HG03039 (cell line): ENCODE measurements at regions not wholly inside any gene's neighbourhood (a gene's known extent, or its start where the extent isn't known, plus 50 kb on each side); places are given as distances from the start of the nearest gene placed in this dataset.

Experiments
- ATAC-seq: cut with Tn5 transposase; IDR thresholded peaks from one replicate; pipeline ENCODE4 v1.9.1; 2021; ENCODE audit warnings: mild to moderate bottlenecking, moderate library complexity; ENCODE audit not compliant: unreplicated experiment

DNA sequence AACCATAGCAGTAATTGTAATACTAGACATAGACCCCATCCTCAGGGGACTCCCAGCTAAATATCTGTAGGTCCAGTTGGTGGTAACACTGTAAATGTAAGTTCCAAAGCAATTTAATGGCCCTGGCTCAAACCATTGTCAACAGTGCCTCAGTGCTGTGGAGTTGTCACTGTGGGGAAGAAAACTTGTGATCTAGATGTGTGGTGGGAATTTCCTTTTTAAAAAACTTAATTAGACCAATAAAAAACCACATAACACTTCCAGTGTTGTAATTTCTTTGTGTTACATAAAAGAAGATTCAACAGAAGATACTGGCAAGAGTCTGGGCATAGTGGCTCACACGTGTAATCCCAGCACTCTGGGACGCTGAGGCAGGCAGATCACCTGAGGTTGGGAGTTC lies 138.6 kb upstream of the UMPS start:
- ATAC-seq, result no peak

DNA sequence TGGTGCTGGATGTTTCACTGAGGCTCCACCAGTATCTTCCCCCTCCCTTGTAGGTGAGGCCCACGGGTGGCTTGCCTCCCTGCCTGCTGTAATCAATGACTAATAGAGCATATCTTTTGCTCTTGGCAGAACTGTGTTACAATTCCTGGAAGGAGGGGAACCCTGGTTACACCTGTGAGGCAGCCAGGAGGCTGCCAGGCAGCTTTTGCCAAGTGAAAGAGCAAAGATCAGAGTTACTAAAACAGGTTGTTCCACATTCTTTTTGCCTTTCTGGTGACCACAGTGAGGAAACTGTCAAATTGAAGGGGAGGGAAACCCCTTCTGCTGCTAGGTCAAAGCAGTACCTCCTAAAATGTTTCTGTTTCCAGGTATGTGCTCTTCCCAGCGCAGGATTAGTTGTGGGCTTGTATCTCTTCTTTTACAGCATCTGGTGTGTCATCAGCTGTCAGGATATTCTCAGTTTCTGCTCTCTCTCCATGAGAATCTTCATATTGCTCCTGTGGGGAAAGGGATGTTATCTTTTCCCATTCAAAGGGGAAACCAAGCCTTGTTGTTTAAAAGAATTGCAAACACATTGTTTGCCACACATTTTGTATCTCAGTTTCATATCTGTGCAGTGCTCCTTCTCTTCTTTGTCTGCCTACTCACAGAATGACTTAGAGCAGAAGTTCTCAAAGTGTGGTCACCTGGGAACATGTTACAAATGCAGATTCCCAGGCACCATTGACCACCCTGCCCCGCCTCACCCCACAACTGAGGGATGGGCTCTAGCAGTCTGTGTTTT lies 137.4 kb upstream of the UMPS start:
- ATAC-seq, result peak; percentile 67

DNA sequence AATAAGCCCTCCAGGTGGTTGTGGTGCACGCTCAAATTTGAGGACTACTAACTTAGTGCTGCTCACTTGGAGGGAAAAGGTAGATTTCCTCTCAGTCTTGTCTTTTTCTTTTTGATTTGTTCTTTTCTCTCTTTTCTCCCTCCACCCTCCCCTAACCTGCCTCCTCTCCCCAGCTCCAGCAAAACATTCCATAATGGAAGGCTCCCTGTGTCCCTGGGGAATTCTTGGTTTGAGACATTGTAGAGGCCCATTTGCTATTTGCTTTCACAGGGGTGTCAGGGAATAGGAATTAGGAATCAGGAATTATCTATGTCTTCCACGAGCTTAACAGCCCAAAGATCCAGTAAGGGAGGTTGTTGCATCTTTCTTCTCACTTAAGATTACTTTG lies 136.8 kb upstream of the UMPS start:
- ATAC-seq, result no peak

DNA sequence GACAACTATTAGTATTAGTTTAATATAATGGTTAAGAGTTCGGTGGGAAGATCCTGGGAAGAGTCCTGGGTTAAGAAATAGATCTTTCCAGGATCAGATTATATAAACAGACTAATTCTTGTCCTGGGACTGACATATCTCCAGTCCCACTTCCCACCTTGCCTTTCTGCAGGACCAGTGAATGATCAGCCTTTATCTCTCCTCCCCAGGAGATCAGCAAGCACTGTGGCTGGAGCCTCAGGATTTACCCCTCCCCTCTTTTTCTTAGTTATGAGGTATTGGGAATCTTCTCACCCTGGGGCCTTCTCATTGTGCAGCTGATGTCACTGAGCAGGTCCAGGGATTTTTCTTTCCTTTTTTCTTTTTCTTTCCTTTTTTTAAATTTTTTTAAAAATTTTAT lies 135.7 kb upstream of the UMPS start:
- no peak for ATAC-seq

DNA sequence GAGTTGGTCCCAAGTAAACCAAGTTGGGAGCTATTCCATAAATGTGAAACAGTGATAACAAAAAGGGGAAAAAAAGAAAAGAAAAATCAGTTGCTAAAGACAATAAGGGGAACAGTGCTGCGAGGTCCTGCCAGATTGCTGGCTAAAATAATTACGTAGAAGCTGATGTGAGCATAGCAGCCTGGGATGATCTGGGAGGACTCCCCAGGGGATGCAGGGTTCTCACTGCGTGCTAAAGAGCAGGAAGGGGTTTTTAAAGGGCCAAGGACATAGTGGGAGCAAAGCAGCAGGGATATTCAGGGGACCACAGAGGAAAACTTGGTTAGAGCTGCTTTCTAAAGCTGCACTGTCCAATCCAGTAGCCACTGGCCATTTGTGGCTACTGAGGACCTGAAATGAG lies 133.0 kb upstream of the UMPS start:
- no peak for ATAC-seq

DNA sequence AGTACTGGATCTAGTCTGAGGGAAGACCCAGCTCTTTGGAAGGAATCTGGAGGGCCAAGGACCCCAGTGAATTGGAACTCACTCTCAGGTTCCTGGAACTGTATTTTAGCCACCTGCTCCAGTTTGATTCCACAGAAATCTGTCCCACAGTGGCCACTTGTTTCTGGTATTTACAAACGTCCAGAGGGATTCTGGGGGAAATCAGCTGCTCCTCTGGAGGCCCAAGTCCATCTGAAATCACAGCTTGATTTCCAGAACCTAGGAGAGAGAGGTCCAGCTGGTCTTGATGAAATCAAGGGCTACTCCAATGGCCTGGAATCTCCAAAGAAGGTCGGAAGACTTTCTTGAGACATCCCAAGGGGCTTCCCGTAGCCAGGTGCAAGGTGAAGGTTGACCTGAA lies 132.3 kb upstream of the UMPS start:
- no peak for ATAC-seq

DNA sequence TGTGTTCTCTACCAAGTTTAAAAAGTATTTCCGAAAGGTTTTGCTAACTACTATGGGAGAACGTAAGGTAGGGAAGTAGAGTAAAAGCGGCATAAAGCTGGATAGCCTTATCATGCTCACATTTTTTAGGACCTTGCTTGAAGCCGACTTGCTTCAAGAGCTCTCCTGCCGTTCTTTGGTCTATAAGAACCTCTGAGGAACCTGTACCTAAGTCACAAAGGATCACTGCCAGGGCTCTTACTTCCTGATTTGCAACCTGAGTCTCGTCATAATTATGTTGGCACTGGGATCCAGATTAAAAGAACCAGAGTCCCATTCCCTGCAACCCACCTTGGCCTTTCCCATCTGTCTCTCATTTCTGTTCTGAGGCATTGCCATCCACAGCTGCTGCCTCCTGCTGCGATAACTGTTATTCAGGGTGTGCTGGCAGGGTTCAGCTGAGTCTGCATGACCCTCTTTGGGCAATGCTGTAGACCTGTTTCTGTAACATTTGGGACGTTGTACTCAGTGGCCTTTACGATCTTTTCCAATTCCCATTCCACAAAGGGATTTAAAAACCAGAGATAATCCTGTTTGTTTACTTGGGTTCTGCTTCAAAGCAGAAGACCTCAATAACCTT lies 131.0 kb upstream of the UMPS start:
- ATAC-seq, result no peak

DNA sequence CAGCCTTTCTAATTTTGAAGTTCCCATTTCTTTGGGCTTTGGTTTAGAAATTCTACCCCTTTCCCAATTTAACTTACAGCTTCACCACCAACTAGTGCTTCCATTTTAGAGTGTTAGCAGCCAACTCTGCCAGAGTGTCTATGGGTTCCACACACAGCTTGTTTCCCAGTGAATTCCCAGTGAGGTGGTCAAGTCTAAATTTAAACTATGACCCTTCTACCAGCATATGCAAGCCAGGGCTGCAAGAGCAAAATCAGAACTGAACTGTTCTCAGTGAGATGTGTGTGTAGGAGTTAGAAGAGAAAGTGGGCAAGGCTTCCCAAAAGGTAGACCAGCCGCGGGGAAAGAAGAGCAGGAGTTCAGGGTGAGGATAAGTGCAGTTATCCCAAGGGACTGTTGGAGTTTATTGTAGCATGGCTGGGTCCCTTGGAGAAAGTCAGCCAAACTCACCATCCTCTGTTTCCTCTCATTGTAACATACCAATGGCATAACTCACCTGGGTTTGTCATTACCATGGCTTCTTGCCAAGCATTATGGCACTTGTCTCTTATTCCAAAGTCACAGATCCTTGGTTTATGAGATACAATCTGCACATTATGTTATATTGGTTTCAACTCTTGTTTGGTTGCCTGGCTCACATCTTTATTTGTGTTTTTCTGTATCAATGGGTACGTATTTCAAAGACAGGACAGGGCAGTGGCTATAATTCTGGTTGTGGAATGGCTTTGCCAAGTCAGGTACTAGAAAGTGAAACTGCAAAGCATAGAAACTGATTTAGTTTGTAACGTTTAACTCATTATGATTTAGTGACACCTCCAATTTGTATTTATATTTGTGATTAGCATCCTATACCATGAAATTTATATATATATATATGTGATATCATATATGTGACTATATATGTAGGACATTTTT lies 130.2 kb upstream of the UMPS start:
- ATAC-seq, result no peak

DNA sequence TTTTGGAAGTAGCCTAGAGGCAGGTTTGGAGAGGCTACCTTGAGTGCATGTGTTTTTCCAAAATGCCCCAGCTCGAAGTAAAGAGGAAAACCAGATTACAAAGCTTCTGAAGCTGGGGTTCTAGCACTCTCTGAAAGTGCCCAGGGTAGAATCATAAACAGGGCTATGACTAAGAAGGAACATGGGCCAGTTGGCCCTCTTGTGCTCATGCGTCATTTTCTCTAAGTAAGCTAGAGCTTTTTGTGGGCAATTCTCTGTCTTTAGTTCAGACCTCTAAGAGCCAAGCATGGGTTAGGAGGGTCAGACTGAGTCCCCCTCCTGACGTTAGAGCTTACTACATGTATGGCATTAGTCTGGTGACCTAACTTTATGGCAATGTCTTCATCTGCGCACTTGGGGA lies 129.5 kb upstream of the UMPS start:
- ATAC-seq, result no peak

DNA sequence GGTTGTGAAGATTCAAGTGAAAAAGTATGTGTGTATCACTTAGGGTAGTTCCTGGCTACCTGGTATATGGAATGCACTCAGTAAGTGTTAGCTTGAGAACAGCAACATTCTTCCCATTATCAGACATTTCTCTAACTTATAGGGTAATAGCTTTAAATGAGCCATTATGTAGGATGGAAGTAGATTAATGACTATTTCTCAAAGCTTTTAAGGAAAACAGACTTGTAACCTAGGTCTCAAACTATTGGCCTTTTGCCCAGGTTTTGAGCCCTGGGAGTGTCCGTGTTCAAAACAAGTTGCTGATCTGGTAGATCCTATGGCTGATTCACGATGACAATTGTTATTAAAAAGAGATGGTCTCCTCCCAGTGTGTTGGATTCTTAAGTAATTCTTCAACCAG lies 129.1 kb upstream of the UMPS start:
- ATAC-seq, result no peak

DNA sequence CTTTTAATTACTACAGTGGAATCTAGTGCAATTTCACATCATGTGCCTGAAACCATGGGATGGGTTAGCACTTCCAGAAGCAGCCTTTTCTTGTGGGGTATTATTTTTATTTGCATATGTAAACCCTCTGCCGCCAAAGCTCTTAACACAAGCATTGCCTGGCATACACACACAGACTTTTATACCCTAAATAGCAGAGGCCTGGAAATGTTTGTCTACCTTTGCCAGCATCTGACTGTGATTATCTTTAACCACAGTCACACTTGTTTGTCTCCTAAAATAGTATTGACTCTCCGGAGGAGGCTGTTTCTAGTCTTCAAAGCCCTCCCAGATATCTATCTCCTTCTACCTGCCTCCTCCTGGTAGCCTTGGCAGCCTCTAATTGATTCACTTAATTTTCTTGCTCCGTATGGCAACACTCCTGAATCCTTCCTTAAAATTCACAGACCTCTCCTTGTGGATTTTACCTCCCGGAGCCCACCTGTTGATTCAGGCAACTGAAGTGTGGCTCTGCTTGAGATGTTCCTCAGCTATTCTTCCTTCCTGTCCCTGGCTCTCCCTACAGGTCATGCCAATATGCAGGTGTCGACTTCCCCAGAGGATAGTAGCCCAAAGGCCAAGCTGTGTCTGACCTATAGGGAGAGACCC lies 127.1 kb upstream of the UMPS start:
- no peak for ATAC-seq

DNA sequence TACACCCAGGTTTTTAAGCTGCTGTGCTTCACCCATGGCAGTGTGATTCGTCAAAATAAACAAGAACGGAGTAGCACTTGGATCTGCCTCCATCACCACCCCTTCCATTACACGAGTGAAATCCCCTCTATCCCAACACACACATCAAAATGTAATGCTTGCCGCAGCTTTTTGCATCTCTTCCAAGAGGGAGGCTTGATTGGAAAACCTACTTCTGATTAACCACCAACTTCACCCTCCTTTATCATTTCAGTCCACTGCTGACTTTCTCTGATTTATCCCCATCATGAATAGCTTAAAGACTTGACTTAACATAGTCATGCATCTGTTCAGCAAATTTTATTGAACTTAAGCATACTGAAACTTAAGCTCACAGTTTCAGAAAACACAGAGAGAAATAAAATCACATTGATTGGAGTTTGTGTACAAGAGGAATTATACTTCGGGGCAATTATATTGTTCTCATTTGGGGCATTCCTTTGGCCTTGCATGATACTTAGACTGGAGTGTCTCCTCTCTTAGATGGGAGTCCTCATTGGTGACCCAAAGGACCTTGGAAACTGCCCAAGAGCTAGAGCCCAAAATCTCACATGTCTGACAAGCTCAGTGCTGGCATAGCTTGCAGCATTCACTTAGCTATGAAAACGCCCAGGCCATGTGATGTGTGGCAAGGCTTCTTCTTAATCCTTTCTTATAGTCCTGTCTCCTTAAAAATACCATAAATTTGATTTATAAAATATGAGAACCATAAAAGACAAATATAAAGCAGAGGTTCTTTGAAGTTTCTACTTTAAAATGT lies 124.3 kb upstream of the UMPS start:
- no peak for ATAC-seq

DNA sequence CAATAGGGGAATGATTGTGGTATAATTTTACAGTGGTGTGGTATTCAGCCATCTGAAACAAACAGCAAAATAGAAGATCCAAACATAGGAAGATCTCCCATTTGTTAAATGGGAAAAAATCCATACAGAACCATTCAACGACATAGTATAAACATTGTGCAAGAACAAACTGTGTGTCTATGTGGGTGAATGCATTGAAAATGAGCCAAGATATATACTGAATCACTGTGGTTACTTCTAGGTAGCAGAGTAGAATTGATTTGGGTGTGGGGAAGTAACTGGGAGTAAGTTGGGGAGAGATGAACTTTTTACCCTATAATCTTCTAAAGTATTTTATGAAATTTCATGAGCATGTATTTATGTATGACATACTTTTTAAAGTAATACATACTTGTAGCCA lies 123.1 kb upstream of the UMPS start:
- no peak for ATAC-seq

DNA sequence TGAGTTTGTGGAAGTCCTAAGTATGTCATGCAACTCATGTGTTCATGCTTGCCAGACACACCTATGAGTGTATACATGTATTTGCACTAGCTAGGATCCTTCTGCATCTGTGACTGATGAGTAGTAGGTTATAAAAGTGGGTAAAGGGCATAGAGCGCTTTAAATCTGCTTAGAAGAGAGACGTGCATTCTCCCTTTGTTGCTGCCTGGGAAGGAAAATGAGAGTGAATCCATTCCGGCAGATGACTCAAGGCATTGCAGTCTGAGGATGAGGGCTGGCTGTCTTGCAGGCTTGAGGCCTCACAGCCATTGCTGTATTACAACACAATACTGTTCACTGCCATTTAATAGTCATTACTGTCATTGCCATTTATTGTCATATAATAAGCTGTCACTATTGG lies 120.8 kb upstream of the UMPS start:
- no peak for ATAC-seq

DNA sequence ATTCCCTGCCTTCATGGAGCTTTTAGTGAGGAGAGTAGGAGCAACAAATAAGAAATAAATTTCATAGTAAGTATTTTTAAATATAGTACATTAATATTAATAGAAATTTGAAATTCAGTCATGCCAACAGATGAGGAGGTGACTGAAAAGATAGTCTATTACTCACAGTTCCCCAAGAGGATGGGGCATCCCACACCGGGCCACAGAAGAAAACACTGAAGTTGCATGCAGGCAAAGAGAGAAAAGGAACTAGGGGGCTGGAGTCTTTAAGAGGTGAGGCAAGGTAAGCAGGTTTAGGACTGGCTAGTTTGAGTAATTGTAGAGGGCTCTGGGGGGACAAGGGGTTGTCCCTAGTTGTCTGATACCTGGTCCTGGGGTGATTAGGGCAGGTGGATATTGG lies 120.1 kb upstream of the UMPS start:
- no peak for ATAC-seq

DNA sequence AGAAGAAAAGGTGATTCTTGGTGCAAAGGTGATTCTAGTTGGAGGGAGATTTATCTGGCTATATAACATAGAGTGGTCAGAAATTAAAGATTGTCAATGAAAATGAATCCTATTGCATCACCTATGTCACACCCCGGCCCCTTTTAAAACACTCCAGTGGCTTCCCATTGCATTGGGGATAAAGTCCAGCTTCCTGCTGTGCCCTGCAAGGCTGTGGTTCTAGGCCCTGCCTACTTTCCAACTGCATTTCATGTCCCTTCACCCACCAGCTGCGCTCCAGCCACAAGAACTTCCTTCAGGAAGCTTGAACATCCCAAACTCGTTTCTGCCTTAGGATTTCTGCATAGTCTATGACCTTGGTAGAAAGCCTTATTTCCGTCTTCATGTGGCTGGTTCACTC lies 118.7 kb upstream of the UMPS start:
- no peak for ATAC-seq

DNA sequence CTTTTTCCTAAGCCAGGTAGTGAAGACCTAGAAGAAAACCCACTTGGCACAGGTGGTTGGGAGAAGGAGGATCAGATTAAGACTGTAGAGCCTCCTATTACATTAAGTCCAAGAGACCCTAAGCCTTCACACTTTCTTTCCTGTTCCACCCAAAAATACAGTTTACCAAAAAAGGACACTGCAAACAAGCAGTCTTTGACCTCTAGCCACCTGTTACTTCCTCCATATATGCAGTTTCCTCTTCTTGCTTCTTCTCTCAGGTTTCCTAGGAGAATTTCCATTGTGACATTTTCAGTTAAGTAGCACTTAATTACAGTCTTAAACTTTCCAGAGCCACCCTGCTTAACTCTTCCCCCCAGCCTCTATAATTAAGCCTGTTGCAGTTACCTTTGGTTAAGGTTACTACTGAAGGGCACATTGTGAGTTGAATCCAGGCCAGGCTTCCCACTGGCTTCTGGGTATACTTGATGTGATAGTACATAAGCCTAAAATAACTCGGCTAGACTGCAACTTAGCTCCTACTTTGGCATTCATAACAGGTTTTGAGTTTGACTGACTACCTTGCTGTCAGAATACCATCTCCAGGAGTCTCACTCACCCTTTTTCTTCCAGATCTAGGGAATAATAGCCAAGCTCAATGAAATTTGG lies 114.2 kb upstream of the UMPS start:
- ATAC-seq, result no peak

DNA sequence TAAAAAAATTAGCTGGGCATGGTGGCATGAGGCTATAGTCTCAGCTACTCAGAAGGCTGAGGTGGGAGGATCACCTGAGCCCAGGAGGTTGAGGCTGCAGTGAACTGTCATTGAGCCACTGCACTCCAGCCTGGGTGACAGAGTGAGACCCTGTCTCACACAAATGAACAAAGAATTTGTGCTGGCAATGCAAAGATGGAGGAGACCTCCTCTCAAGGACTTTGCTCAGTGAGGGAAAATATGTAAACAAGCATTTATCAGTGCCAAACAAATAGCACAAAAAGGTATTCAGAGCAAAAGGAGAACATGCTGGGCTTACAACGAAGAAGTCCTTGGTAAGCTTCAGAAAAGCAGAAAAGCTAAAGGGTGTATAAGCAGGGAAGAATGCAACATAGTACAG lies 113.1 kb upstream of the UMPS start:
- ATAC-seq, result no peak

DNA sequence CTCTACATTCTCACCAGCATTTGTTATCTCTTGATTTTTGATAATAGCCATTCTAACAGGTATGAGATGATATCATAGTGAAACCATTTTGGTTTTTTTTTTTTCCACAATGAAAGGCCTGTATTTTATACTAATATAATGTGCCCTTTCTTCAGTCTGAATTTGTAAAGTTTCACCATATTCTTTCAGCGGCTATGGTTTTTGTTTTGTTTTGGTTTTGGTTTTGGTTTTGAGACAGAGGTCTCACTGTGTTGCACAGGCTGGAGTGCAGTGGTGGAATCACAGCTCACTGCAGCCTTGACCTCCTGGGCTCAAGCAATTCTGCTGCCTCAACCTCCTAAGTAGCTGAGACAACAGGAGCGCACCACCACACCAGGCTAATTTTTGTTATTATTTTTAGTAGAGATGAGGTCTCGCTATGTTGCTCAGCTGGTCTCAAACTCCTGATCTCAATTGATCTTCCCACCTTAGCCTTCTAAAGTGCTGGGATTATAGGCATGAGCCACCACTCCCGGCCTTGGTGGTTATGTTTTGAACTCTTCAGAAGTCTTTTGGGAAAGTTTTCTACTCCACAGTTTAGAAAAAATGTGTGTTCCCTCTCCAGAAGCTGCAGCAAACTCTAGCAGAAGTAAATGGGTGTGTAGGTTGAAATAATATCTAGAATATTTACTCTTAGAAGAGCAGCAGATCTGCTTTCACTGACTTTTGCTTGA lies 110.2 kb upstream of the UMPS start:
- no peak for ATAC-seq
